ENCODE measurements at regions not wholly inside any gene's neighbourhood (a gene's known extent, or its start where the extent isn't known, plus 50 kb on each side); places are given as distances from the start of the nearest gene placed in this dataset.

- H3K4me3 ChIP-seq (replicated peaks in 1 of 2; ENCODE audit: low read depth in 2 of 2, low read length in 2 of 2): no peak overlapping the region
- DNase-seq (ENCODE audit: low read depth in 2 of 2): no peak
- TF ChIP-seq, protein P1, sequence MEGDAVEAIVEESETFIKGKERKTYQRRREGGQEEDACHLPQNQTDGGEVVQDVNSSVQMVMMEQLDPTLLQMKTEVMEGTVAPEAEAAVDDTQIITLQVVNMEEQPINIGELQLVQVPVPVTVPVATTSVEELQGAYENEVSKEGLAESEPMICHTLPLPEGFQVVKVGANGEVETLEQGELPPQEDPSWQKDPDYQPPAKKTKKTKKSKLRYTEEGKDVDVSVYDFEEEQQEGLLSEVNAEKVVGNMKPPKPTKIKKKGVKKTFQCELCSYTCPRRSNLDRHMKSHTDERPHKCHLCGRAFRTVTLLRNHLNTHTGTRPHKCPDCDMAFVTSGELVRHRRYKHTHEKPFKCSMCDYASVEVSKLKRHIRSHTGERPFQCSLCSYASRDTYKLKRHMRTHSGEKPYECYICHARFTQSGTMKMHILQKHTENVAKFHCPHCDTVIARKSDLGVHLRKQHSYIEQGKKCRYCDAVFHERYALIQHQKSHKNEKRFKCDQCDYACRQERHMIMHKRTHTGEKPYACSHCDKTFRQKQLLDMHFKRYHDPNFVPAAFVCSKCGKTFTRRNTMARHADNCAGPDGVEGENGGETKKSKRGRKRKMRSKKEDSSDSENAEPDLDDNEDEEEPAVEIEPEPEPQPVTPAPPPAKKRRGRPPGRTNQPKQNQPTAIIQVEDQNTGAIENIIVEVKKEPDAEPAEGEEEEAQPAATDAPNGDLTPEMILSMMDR (IDR thresholded peaks at IDR 0.05; ENCODE audit: low read depth, low read length): no peak
Observed at GRCh38 chr7:23887660-23888059, 177.6 kb downstream of the STK31 start.

- no peak overlapping the region for H3K4me3 ChIP-seq (replicated peaks in 1 of 2; ENCODE audit: low read depth in 2 of 2, low read length in 2 of 2)
- no peak for DNase-seq (ENCODE audit: low read depth in 2 of 2)
- TF ChIP-seq, protein P1 (IDR thresholded peaks at IDR 0.05; ENCODE audit: low read depth, low read length): no peak
Observed at GRCh38 chr7:23888958-23889357, 178.9 kb downstream of the STK31 start.

DNA sequence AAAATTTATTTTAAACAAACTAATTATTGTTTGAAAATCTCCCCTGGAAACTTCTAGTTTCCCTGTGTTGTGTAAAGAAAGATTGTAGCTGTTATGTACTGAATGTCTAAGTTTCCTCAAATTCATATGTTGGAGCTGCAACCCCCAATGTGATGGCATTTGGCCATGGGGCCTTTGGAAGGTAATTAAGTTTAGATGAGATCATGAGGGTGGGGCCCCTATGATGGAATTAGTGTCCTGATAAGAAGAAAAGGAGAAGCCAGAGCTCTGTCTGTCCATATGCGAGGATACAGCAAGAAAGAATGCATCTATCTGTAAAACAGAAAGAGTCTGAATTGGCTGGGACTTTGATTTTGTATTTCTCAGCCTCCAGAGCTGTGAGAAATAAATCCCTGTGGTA, 179.5 kb downstream of the STK31 start:
- H3K4me3 ChIP-seq (replicated peaks in 1 of 2; ENCODE audit: low read depth in 2 of 2, low read length in 2 of 2): no peak overlapping the region
- TF ChIP-seq, protein P1 (IDR thresholded peaks at IDR 0.05; ENCODE audit: low read depth, low read length): no peak
- no peak for DNase-seq (ENCODE audit: low read depth in 2 of 2)

- no peak overlapping the region for H3K4me3 ChIP-seq (replicated peaks in 1 of 2; ENCODE audit: low read depth in 2 of 2, low read length in 2 of 2)
- no peak for DNase-seq (ENCODE audit: low read depth in 2 of 2)
- TF ChIP-seq, protein P1 (IDR thresholded peaks at IDR 0.05; ENCODE audit: low read depth, low read length): no peak
Observed at GRCh38 chr7:23892019-23892418, 182.0 kb downstream of the STK31 start.

- peak; percentile 58 to 72 for DNase-seq (ENCODE audit: low read depth in 2 of 2)
- H3K4me3 ChIP-seq (replicated peaks in 1 of 2; ENCODE audit: low read depth in 2 of 2, low read length in 2 of 2): no peak overlapping the region
- TF ChIP-seq, protein P1 (IDR thresholded peaks at IDR 0.05; ENCODE audit: low read depth, low read length): no peak
Observed at GRCh38 chr7:23893176-23893941, 183.3 kb downstream of the STK31 start.

GRCh38 chr7:23893942-23894891, 184.2 kb downstream of the STK31 start:
- DNase-seq (ENCODE audit: low read depth in 2 of 2): peak; percentile 47 to 53
- no peak overlapping the region for H3K4me3 ChIP-seq (replicated peaks in 1 of 2; ENCODE audit: low read depth in 2 of 2, low read length in 2 of 2)

More at GRCh38 chr7:23893942-23894891, 184.2 kb downstream of the STK31 start:
- TF ChIP-seq, protein P1 (IDR thresholded peaks at IDR 0.05; ENCODE audit: low read depth, low read length): no peak
